WERI-Rb-1 (cell line): ENCODE measurements at regions not wholly inside any gene's neighbourhood (a gene's known extent, or its start where the extent isn't known, plus 50 kb on each side); places are given as distances from the start of the nearest gene placed in this dataset.
"Not testable (repeated sequence)": the region's sequence is repeated elsewhere in the genome, so short reads cannot be mapped to it uniquely, and the experiment has no call there.

Experiments
- DNase-seq: peaks from one replicate; pipeline ENCODE4 v3.0.0-alpha.2; 2020
- H3K27ac ChIP-seq: fragments of 250-450 bp; sonication (Bioruptor Pico); 2 replicates; pipeline ENCODE4 v1.5.1; 2020; ENCODE audit warnings: mild to moderate bottlenecking, moderate library complexity
- H3K27me3 ChIP-seq: fragments of 250-450 bp; sonication (Bioruptor Pico); 2 replicates; pipeline ENCODE4 v1.5.1; 2021; ENCODE audit warnings: mild to moderate bottlenecking, low read depth, moderate library complexity; ENCODE audit not compliant: insufficient read depth, severe bottlenecking
- H3K36me3 ChIP-seq: fragments of 250-450 bp; sonication (Bioruptor Pico); 2 replicates; pipeline ENCODE4 v1.5.1; 2020; ENCODE audit warnings: mild to moderate bottlenecking, moderate library complexity
- H3K4me3 ChIP-seq: 2 replicates; pipeline ENCODE4 v1.5.1; 2011; ENCODE audit warnings: low read depth, mild to moderate bottlenecking, control low read depth, low read length
- H3K9me3 ChIP-seq: fragments of 250-450 bp; sonication (Bioruptor Pico); 2 replicates; pipeline ENCODE4 v1.5.1; 2021; ENCODE audit warnings: mild to moderate bottlenecking, moderate library complexity; ENCODE audit not compliant: severe bottlenecking
- CTCF ChIP-seq: IDR thresholded peaks from 2 replicates; pipeline ENCODE4 v1.5.1; 2011; ENCODE audit warnings: low read depth, mild to moderate bottlenecking, control low read depth, inconsistent platforms, low read length

GRCh38 chr16:88208112-88208511 is 174.6 kb upstream of the ZNF469 start:
- Histone ChIP-seq H3K36me3 (no peaks in the 10 kb centered on the region), H3K4me3 (no peak overlapping the region), H3K9me3 (no peaks in the 10 kb centered on the region), H3K27ac (no peak overlapping the region), H3K27me3 (no peaks in the 10 kb centered on the region)
- DNase-seq, result no peak
- no peak for TF ChIP-seq CTCF

- not testable (repeated sequence) for H3K36me3 ChIP-seq
Observed at GRCh38 chr16:88208776-88209175, 174.0 kb upstream of the ZNF469 start.

GRCh38 chr16:88209579-88209978 is 173.2 kb upstream of the ZNF469 start:
- H3K27ac ChIP-seq, H3K4me3 ChIP-seq, H3K27me3 ChIP-seq, H3K9me3 ChIP-seq, DNase-seq, H3K36me3 ChIP-seq: not testable (repeated sequence)

More at GRCh38 chr16:88208776-88209175, 174.0 kb upstream of the ZNF469 start:
- not testable (repeated sequence) for H3K9me3 ChIP-seq, H3K27ac ChIP-seq, DNase-seq, H3K27me3 ChIP-seq, H3K4me3 ChIP-seq

GRCh38 chr16:88213937-88214336 is 168.8 kb upstream of the ZNF469 start:
- H3K36me3 ChIP-seq, DNase-seq, H3K27ac ChIP-seq, H3K27me3 ChIP-seq, H3K9me3 ChIP-seq, H3K4me3 ChIP-seq: not testable (repeated sequence)

- H3K4me3 ChIP-seq, H3K27ac ChIP-seq, H3K9me3 ChIP-seq, H3K36me3 ChIP-seq, DNase-seq, H3K27me3 ChIP-seq: not testable (repeated sequence)
Observed at GRCh38 chr16:88221001-88221761, 161.6 kb upstream of the ZNF469 start.

GRCh38 chr16:88223696-88224095 is 159.1 kb upstream of the ZNF469 start:
- not testable (repeated sequence) for H3K27ac ChIP-seq, H3K4me3 ChIP-seq, DNase-seq, H3K27me3 ChIP-seq, H3K9me3 ChIP-seq, H3K36me3 ChIP-seq

GRCh38 chr16:88224131-88224898 is 158.4 kb upstream of the ZNF469 start:
- H3K27me3 ChIP-seq, H3K9me3 ChIP-seq, H3K27ac ChIP-seq, H3K36me3 ChIP-seq, H3K4me3 ChIP-seq: not testable (repeated sequence)
- peak; percentile 60 for DNase-seq

GRCh38 chr16:88225640-88226230 is 157.0 kb upstream of the ZNF469 start:
- H3K36me3 ChIP-seq, H3K4me3 ChIP-seq: not testable (repeated sequence)

GRCh38 chr16:88226302-88226701 is 156.5 kb upstream of the ZNF469 start:
- not testable (repeated sequence) for H3K9me3 ChIP-seq, H3K36me3 ChIP-seq, H3K27ac ChIP-seq, H3K27me3 ChIP-seq, H3K4me3 ChIP-seq, DNase-seq

More at GRCh38 chr16:88225640-88226230, 157.0 kb upstream of the ZNF469 start:
- DNase-seq, H3K27ac ChIP-seq, H3K27me3 ChIP-seq, H3K9me3 ChIP-seq: not testable (repeated sequence)

- not testable (repeated sequence) for H3K27me3 ChIP-seq, H3K9me3 ChIP-seq, H3K4me3 ChIP-seq, DNase-seq, H3K27ac ChIP-seq, H3K36me3 ChIP-seq
Observed at GRCh38 chr16:88227026-88227721, 155.6 kb upstream of the ZNF469 start.

- not testable (repeated sequence) for H3K27me3 ChIP-seq, DNase-seq, H3K4me3 ChIP-seq, H3K27ac ChIP-seq, H3K36me3 ChIP-seq, H3K9me3 ChIP-seq
Observed at GRCh38 chr16:88227722-88228482, 154.9 kb upstream of the ZNF469 start.

- not testable (repeated sequence) for H3K9me3 ChIP-seq, H3K4me3 ChIP-seq, DNase-seq
Observed at GRCh38 chr16:88228751-88229150, 154.0 kb upstream of the ZNF469 start.

More at GRCh38 chr16:88228751-88229150, 154.0 kb upstream of the ZNF469 start:
- not testable (repeated sequence) for H3K27ac ChIP-seq, H3K27me3 ChIP-seq, H3K36me3 ChIP-seq
